OCI-LY3 (cell line): ENCODE measurements at regions not wholly inside any gene's neighbourhood (a gene's known extent, or its start where the extent isn't known, plus 50 kb on each side); places are given as distances from the start of the nearest gene placed in this dataset.

Experiments used
- H2AFZ ChIP-seq: fragments of 200-600, 300-600 bp; shearing (Covaris generic); 2 replicates; pipeline ENCODE4 v1.6.0; 2014; ENCODE audit warnings: antibody characterized with exemption, low read depth, low read length
- H3K27ac ChIP-seq: fragments of 200-600, 300-600 bp; sonication (generic); 2 replicates; pipeline ENCODE4 v1.5.1; 2014; ENCODE audit warnings: mild to moderate bottlenecking, low read length, moderate library complexity, mixed read lengths
- H3K27me3 ChIP-seq: fragments of 200-600, 300-600 bp; sonication (generic); 2 replicates; pipeline ENCODE4 v1.6.1; 2014; ENCODE audit warnings: low read depth, low read length, mixed read lengths
- H3K36me3 ChIP-seq: fragments of 200-600, 300-600 bp; sonication (generic); replicated peaks from 2 replicates; pipeline ENCODE3; 2014; ENCODE audit warnings: low read depth, low read length, mixed read lengths
- H3K4me1 ChIP-seq: fragments of 300-600, 200-600 bp; sonication (generic); 2 replicates; pipeline ENCODE4 v1.6.1; 2014; ENCODE audit warnings: low read length, mixed read lengths
- H3K4me2 ChIP-seq: fragments of 200-600, 300-600 bp; sonication (generic); 2 replicates; pipeline ENCODE4 v1.6.1; 2014; ENCODE audit warnings: low read length, mixed read lengths
- H3K4me3 ChIP-seq: fragments of 300-600, 200-600 bp; sonication (generic); 2 replicates; pipeline ENCODE4 v1.5.1; 2014; ENCODE audit warnings: antibody characterized with exemption, mild to moderate bottlenecking, low read length, moderate library complexity
- H3K79me2 ChIP-seq: fragments of 300-600, 200-600 bp; shearing (Covaris generic); 2 replicates; pipeline ENCODE4 v1.6.1; 2014; ENCODE audit warnings: mild to moderate bottlenecking, low read length, mixed read lengths
- H3K9ac ChIP-seq: fragments of 300-600, 200-600 bp; shearing (Covaris generic); 2 replicates; pipeline ENCODE4 v1.6.0; 2014; ENCODE audit warnings: mild to moderate bottlenecking, low read length, moderate library complexity
- H3K9me3 ChIP-seq: fragments of 200-600, 300-600 bp; shearing (Covaris generic); 2 replicates; pipeline ENCODE4 v1.6.1; 2014; ENCODE audit warnings: low read length, mixed read lengths; ENCODE audit not compliant: insufficient read depth
- H4K20me1 ChIP-seq: fragments of 200-600, 300-600 bp; sonication (generic); 2 replicates; pipeline ENCODE4 v1.6.1; 2016; ENCODE audit warnings: low read length, mixed read lengths; ENCODE audit not compliant: insufficient read depth
- EZH2phosphoT487 ChIP-seq: fragments of 200-600 bp; shearing (Covaris generic); IDR thresholded peaks from 2 replicates; pipeline ENCODE4 v1.6.1; 2018; ENCODE audit warnings: antibody characterized with exemption, mixed run types, low read depth
- TF ChIP-seq, protein P1 (sequence below): fragments of 200-600, 300-600 bp; sonication (generic); IDR thresholded peaks from 2 replicates; pipeline ENCODE4 v1.5.1; 2014; ENCODE audit warnings: antibody characterized with exemption, low read length, low read depth

DNA sequence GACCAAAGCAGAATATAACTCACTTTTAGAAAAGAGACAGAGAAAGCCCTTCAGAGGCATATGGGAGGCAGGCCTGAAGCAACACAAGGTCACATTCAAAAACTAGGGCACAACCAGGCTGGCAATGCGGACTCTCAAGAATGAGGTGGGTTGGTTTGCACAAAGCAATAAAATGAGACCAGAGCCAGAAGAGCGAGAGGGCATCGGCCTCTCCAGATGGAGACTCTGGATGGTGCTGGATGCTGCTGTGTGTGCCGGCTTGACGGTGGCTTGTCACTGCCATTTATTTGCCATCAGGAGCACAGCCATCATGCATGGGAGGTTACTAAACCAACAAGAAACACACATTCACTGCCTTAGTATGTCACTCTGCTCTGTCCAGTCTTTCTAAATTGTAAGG lies 649.4 kb downstream of the DIAPH3 start:
- Histone ChIP-seq H3K4me1 (no peaks in the 10 kb centered on the region), H3K36me3 (no peaks in the 10 kb centered on the region), H4K20me1 (no peaks in the 10 kb centered on the region), H3K27ac (no peak overlapping the region), H3K4me2 (no peak overlapping the region), H3K4me3 (no peak overlapping the region), H2AFZ (no peak overlapping the region), H3K79me2 (no peaks in the 10 kb centered on the region), H3K9me3 (no peaks in the 10 kb centered on the region), H3K27me3 (no peaks in the 10 kb centered on the region; the same call in 1 of the 2 replicates), H3K9ac (no peak overlapping the region)
- no peak for TF ChIP-seq EZH2phosphoT487
- TF ChIP-seq, protein P1, sequence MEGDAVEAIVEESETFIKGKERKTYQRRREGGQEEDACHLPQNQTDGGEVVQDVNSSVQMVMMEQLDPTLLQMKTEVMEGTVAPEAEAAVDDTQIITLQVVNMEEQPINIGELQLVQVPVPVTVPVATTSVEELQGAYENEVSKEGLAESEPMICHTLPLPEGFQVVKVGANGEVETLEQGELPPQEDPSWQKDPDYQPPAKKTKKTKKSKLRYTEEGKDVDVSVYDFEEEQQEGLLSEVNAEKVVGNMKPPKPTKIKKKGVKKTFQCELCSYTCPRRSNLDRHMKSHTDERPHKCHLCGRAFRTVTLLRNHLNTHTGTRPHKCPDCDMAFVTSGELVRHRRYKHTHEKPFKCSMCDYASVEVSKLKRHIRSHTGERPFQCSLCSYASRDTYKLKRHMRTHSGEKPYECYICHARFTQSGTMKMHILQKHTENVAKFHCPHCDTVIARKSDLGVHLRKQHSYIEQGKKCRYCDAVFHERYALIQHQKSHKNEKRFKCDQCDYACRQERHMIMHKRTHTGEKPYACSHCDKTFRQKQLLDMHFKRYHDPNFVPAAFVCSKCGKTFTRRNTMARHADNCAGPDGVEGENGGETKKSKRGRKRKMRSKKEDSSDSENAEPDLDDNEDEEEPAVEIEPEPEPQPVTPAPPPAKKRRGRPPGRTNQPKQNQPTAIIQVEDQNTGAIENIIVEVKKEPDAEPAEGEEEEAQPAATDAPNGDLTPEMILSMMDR: no peak

- no peak overlapping the region for H2AFZ ChIP-seq
- TF ChIP-seq, protein P1: no peak
- no peak for TF ChIP-seq EZH2phosphoT487
- no peak overlapping the region for H3K9ac ChIP-seq
- H3K4me2 ChIP-seq: no peak overlapping the region
- H3K36me3 ChIP-seq: no peaks in the 10 kb centered on the region
- no peaks in the 10 kb centered on the region for H3K4me1 ChIP-seq
- H3K4me3 ChIP-seq: no peak overlapping the region
- H4K20me1 ChIP-seq: no peaks in the 10 kb centered on the region
- no peaks in the 10 kb centered on the region for H3K27me3 ChIP-seq
- no peaks in the 10 kb centered on the region for H3K79me2 ChIP-seq
- H3K9me3 ChIP-seq: no peaks in the 10 kb centered on the region
- no peak overlapping the region for H3K27ac ChIP-seq
Observed at GRCh38 chr13:59519819-59520218, 643.9 kb downstream of the DIAPH3 start.

- Histone ChIP-seq H3K36me3 (no peaks in the 10 kb centered on the region), H3K4me1 (no peaks in the 10 kb centered on the region), H3K9ac (no peak overlapping the region), H3K27me3 (no peaks in the 10 kb centered on the region), H3K4me2 (no peak overlapping the region), H2AFZ (no peak overlapping the region), H4K20me1 (no peaks in the 10 kb centered on the region), H3K79me2 (no peaks in the 10 kb centered on the region), H3K4me3 (no peak overlapping the region), H3K27ac (no peak overlapping the region), H3K9me3 (no peaks in the 10 kb centered on the region)
- no peak for TF ChIP-seq EZH2phosphoT487
- TF ChIP-seq, protein P1: no peak
Observed at GRCh38 chr13:59521549-59521948, 642.2 kb downstream of the DIAPH3 start.

DNA sequence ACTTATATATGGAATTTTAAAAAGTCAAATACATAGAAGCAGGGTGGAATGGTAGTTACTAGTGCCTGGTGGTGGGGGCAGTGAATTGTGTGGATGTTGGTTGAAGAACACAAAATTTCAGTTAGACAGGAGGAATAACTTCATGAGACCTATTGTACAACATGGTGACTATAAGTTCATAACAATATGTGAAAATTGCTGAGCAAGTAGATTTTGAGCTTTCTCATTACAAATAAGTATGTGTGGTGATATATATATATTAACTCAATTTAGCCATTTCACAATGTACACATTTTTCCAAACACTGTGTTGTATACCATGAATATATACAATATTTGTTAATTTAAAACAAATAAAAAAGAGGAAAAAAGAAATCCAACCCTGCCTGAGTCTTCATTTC lies 641.1 kb downstream of the DIAPH3 start:
- no peaks in the 10 kb centered on the region for H3K79me2 ChIP-seq

More for the DNA sequence above, 641.1 kb downstream of the DIAPH3 start:
- H3K9me3 ChIP-seq: no peaks in the 10 kb centered on the region
- no peak overlapping the region for H3K4me2 ChIP-seq
- H3K27me3 ChIP-seq: no peaks in the 10 kb centered on the region
- no peak overlapping the region for H3K9ac ChIP-seq
- H2AFZ ChIP-seq: no peak overlapping the region
- no peak overlapping the region for H3K27ac ChIP-seq
- peaks cover 6% of the 10 kb centered on the region for H3K4me1 ChIP-seq
- H4K20me1 ChIP-seq: no peaks in the 10 kb centered on the region
- TF ChIP-seq, protein P1: no peak
- TF ChIP-seq EZH2phosphoT487: no peak
- H3K36me3 ChIP-seq: no peaks in the 10 kb centered on the region
- H3K4me3 ChIP-seq: no peak overlapping the region
